Gastrocnemius medialis (tissue), 4 donors: ENCODE measurements at regions not wholly inside any gene's neighbourhood (a gene's known extent, or its start where the extent isn't known, plus 50 kb on each side); places are given as distances from the start of the nearest gene placed in this dataset.

ENCODE experiments used
- ATAC-seq, 2 donors: fragments of 150-250 bp; one replicate each; pipeline ENCODE4 v1.9.1; 2016
- DNase-seq, 2 donors: peaks; one replicate each; pipeline ENCODE4 v3.0.0-alpha.2; 2019
- H3K27ac ChIP-seq, 4 donors: fragments of 200-600 bp; sonication (generic); 1 replicate in 1 of 4; 2 replicates in 3 of 4; pipeline ENCODE4 v1.5.1; 2016 to 2018; ENCODE audit warnings: mild to moderate bottlenecking in 2 of 4, moderate library complexity in 1 of 4
- H3K27me3 ChIP-seq, 3 donors: fragments of 200-600 bp; sonication (generic) in 2 of 3; 1 replicate in 1 of 3; 2 replicates in 2 of 3; pipeline versions ENCODE4 v1.5.1 to v1.6.0; 2016 to 2019; ENCODE audit warnings: mild to moderate bottlenecking in 1 of 3, moderate library complexity in 1 of 3
- H3K36me3 ChIP-seq, 2 donors: fragments of 200-600 bp; sonication (generic) in 1 of 2; one replicate each; pipeline ENCODE4 v1.5.1; 2017 to 2018
- H3K4me1 ChIP-seq, 2 donors: fragments of 200-600 bp; sonication (generic) in 1 of 2; one replicate each; pipeline ENCODE4 v1.5.1; 2016 to 2017; ENCODE audit warnings: mild to moderate bottlenecking in 2 of 2
- H3K4me3 ChIP-seq, 4 donors: fragments of 200-600 bp; sonication (generic) in 3 of 4; 1 replicate in 1 of 4; 2 replicates in 3 of 4; pipeline ENCODE4 v1.5.1; 2016 to 2019; ENCODE audit warnings: mild to moderate bottlenecking in 2 of 4
- H3K9me3 ChIP-seq, 3 donors: fragments of 200-600 bp; sonication (generic) in 2 of 3; 1 replicate in 1 of 3; 2 replicates in 2 of 3; pipeline ENCODE4 v1.5.1; 2016 to 2019
- CTCF ChIP-seq, 5 experiments: fragments of 450-650 bp in 3 of 5; fragments of 200-600 bp in 2 of 5; sonication (generic) in 2 of 5; IDR thresholded peaks in 4 of 5; conservative IDR thresholded peaks in 1 of 5; 1 replicate in 4 of 5; 2 replicates in 1 of 5; pipeline ENCODE4 v1.5.1; 2016 to 2019; ENCODE audit warnings: antibody characterized with exemption in 5 of 5, mild to moderate bottlenecking in 3 of 5, moderate library complexity in 3 of 5
- POLR2A ChIP-seq, 2 donors: fragments of 450-650 bp; IDR thresholded peaks; one replicate each; pipeline ENCODE4 v1.6.1; 2017; ENCODE audit warnings: antibody characterized with exemption in 2 of 2, mild to moderate bottlenecking in 2 of 2, moderate library complexity in 2 of 2
- in situ Hi-C, 4 donors: fragments of 200-750 bp; cut with MboI; loops; one replicate each; pipeline versions ENCODE4 v1.15.0 to v1.8.0; 2017; ENCODE audit warnings: low sequenced_read_pairs in 4 of 4
- intact Hi-C: fragments of 100-400 bp; cut with DNase I; formaldehyde crosslinking; loops from one replicate; pipeline ENCODE4 v1.15.1; 2023; ENCODE audit warnings: low total_unique reads

DNA sequence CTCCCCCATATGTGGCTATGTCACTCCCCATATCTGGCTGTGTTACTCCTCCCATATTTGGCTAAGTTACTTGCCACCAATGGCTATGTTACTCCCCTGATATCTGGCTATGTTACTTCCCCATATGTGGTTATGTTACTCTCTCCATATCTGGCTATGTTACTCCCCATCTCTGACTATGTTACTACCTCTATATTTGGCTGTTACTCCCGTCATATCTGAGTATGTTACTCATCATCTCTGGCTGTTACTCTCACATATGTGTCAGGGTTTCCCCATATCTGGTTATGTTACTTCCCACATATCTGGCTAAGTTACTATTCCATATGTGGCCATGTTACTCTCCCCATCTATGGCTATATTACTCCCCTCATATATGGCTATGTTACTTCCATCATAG lies 50.3 kb upstream of the MAP10 start:
- Histone ChIP-seq H3K9me3 (no peaks in the 10 kb centered on the region), H3K27me3 (no peaks in the 10 kb centered on the region), H3K27ac (no peak overlapping the region), H3K4me3 (no peak overlapping the region), H3K4me1 (peaks cover 0 to 3% of the 10 kb centered on the region in 2 donors), H3K36me3 (no peaks in the 10 kb centered on the region)
- DNase-seq (no peak), ATAC-seq (no peak)
- no peak for TF ChIP-seq CTCF (IDR thresholded peaks at IDR 0.05 in 4 of 5, conservative IDR thresholded peaks at IDR 0.05 in 1 of 5)
- no peak for TF ChIP-seq POLR2A (IDR thresholded peaks at IDR 0.05)
- in situ Hi-C loops: no loop called here
- intact Hi-C loops: no loop called here
